ENCODE measurements at regions not wholly inside any gene's neighbourhood (a gene's known extent, or its start where the extent isn't known, plus 50 kb on each side); places are given as distances from the start of the nearest gene placed in this dataset.

GRCh38 chr20:8981482-8981881 lies 87.4 kb upstream of the PLCB4 start:
- TF ChIP-seq, protein P1, sequence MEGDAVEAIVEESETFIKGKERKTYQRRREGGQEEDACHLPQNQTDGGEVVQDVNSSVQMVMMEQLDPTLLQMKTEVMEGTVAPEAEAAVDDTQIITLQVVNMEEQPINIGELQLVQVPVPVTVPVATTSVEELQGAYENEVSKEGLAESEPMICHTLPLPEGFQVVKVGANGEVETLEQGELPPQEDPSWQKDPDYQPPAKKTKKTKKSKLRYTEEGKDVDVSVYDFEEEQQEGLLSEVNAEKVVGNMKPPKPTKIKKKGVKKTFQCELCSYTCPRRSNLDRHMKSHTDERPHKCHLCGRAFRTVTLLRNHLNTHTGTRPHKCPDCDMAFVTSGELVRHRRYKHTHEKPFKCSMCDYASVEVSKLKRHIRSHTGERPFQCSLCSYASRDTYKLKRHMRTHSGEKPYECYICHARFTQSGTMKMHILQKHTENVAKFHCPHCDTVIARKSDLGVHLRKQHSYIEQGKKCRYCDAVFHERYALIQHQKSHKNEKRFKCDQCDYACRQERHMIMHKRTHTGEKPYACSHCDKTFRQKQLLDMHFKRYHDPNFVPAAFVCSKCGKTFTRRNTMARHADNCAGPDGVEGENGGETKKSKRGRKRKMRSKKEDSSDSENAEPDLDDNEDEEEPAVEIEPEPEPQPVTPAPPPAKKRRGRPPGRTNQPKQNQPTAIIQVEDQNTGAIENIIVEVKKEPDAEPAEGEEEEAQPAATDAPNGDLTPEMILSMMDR (tag by site-specific recombination; IDR thresholded peaks at IDR 0.05), result no peak
- TF ChIP-seq, protein P2, sequence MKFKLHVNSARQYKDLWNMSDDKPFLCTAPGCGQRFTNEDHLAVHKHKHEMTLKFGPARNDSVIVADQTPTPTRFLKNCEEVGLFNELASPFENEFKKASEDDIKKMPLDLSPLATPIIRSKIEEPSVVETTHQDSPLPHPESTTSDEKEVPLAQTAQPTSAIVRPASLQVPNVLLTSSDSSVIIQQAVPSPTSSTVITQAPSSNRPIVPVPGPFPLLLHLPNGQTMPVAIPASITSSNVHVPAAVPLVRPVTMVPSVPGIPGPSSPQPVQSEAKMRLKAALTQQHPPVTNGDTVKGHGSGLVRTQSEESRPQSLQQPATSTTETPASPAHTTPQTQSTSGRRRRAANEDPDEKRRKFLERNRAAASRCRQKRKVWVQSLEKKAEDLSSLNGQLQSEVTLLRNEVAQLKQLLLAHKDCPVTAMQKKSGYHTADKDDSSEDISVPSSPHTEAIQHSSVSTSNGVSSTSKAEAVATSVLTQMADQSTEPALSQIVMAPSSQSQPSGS (tag by site-specific recombination; IDR thresholded peaks at IDR 0.05; ENCODE audit: low read depth), result no peak

Data from HEK293 (cell line).